RKO (cell line): ENCODE measurements at regions not wholly inside any gene's neighbourhood (a gene's known extent, or its start where the extent isn't known, plus 50 kb on each side); places are given as distances from the start of the nearest gene placed in this dataset.
"Not testable (repeated sequence)": the region's sequence is repeated elsewhere in the genome, so short reads cannot be mapped to it uniquely, and the experiment has no call there.

ENCODE experiments used
- DNase-seq: peaks from one replicate; pipeline ENCODE4 v3.0.0-alpha.2; 2016; ENCODE audit warnings: low spot score

GRCh38 chr2:228956701-228957474, 314.2 kb downstream of the PID1 start:
- no peak for DNase-seq

DNA sequence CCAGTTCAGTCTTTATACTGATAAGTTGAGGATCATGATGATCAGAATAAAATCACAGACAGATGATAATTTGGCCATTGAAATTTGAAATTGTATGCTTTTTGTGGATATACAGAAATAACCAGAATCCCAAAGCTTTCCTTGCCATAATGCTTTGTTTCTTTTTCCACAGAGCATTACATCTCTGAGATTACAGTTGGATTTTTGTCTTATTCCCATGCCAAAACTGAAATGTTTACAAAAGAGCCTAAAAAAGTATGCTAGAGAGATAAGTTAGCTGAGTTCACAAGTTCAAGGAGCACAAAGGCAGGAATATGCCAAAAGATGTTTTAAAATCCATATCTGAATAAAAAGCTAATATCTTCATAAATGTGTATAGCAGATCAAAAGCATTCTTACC, 321.3 kb downstream of the PID1 start:
- no peak for DNase-seq

DNA sequence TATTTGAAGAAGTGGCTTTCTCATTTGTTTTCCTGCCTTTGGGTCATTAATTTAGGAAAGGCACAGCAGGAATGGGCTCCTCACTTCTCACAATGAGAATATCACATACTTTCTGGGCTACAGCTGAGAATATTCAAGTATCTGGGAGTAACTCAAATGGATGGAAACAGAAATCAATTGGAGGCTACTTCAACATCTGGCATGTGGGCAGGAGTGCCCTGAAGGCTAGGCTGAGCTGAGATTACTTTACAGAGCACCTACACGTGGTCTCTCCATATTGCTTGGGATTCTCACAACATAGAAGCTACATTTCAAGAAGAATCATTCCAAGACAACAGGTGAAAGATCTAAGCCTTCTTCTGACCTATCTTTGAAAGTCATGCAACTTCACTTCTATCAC, 325.4 kb downstream of the PID1 start:
- DNase-seq = no peak

GRCh38 chr2:228942856-228943255, 328.2 kb downstream of the PID1 start:
- DNase-seq = no peak

DNA sequence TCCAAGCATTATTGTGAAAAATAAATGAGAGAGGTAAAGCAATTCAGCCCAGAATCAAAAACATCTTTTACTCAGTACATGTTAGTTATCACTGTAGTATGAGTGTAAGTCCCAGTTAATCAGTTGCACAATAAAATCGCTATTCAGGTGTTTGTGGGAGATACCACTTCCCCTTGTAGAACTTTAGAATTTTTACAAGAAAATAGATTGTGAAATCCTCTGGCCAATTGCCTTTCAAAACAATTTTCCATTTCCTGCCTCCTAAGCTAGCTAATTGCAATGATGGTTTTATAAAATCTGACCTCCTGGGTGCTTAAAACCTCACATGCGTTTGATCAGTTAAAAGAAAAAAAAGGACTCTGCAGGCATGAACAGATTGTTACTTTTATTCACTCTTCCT, 332.5 kb downstream of the PID1 start:
- no peak for DNase-seq

DNA sequence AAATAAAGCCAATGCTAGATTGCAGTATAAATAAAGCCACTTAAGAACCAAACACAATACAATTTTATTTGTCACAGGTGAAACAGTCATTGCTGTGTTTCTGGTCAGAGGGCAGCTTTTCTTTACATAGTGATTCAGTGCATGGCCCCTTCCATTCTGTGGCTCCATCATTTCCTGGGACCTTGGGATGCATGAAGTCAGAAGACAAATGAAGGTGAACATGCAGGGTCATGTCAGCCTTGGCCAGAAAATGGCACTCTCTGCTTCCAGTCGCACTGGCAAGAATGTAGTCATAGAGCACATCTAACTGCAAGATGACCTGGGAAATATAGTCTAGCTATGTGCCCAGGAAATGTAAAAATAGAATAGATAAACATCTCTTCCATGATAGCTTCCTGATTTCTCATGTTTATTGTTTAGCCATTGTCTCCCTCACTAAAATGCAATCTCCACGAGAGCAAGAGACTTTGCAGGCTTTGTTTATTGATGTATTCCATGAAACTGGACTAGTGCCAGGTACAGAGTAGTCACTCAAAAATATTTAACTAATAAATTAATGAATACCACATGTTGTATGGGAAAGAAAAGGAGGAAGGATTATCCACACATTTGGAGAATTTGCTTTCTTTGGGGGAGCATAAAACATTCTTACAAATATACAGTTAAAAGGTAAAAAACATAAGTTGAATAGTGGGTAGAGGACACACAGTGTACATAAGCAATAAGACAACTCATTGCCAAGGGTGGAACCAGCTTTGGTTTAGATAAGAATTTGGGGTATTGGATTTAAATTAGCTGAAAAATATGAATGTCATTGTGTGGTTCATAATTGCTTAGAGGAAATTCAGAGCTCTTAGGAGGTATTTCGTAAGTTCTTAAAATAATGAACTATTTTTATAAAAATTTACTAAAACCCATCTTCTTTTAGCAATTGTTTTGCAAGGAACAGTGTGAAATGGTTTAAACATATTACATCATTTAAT, 343.8 kb downstream of the PID1 start:
- DNase-seq = no peak

DNA sequence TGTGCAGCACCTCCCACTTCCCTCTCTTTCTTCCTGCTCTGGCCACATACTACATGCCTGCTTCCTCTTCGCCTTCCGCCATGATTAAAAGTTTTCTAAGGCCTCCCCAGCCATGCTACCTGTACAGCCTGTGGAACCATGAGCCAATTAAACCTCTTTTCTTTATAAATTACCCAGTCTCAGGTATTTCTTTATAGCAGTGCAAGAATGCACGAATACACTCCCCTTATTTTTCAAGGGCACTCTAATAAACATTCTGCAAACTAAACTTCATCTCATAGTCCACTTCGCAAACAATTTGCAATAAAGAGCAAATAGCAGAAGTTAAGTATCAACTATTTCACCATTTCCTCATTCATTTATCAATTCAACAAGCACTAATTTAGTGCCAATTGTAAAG, 351.3 kb downstream of the PID1 start:
- DNase-seq = no peak

DNA sequence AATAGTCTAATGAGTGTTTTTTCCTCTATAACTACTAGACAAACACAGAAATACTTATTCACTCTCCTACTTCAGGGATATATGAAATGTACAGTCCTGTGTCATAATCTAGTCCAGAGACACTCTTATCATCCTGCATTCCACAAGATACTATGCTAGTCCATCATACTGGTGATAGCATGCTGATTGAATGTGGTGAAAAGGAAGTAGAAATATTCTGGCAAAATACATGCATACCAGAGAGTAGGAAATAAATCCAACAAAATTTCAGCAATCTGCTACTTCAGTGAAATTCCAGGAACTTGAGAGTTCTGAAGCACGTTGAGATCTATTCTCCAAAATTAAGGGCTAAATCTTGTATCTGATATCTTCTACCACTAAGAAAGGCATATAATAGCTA, 353.9 kb downstream of the PID1 start:
- DNase-seq = no peak

- no peak for DNase-seq
Observed at GRCh38 chr2:228916416-228917090, 354.5 kb downstream of the PID1 start.

DNA sequence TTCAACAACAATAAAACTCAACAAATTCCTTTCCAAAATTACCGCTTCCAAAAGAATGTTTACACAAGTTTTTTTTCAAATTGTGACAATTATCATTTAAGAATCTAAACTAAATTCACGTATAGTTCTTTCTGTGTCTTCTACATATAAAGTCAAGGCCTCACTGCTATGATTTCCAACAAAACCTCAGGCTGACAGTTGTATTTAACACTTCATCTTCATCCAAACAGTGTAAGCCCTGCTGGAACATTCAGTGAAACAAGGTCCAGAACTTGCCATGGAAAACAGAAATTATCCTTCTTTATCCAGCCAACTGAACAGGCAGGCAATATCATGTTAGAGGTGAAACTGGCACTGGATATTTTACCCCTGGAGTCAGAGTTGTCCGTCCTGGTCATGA, 357.9 kb downstream of the PID1 start:
- DNase-seq = no peak

GRCh38 chr2:228910872-228911271, 360.2 kb downstream of the PID1 start:
- not testable (repeated sequence) for DNase-seq

DNA sequence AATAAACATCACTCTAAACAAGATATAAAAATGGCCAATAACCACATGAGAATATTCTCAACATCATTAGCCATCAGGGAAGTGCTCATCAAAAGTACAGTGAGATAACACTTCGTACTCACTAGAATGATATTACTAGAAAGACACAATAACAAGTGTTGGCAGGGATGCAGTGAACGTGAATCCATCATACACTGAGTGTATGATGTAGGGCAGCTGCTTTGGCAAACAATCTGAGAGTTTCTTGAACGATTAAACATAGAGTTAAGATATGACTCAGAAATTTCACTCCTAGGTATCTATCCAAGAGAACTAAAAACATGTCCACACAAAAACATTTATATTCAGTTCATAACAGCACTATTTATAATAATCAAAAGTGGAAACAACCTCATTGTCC, 368.9 kb downstream of the PID1 start:
- no peak for DNase-seq

- no peak for DNase-seq
Observed at GRCh38 chr2:228901531-228901930, 369.6 kb downstream of the PID1 start.

GRCh38 chr2:228878138-228878537, 392.9 kb downstream of the PID1 start:
- no peak for DNase-seq

DNA sequence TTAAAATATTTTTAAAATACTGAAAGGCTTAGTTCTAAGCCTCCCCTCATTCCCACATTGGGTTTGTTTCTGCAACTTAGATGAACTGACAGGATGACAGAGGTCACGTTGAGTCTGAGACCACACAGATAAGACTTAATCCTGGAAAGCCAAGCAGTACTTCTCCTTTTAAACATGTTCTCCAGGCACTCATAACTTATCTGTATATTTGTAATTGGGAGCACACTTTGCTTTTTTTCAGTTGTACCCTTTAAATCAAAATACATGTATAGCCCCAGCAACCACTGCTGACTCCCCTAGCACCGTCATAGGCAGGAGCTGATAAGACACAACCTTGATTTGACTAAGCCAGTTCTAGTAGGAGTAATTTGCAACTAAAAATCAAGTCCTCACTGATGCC, 394.8 kb downstream of the PID1 start:
- DNase-seq = no peak

- DNase-seq = no peak
Observed at GRCh38 chr2:228875152-228875900, 395.8 kb downstream of the PID1 start.

GRCh38 chr2:228871012-228871411, 400.1 kb downstream of the PID1 start:
- DNase-seq = no peak

- DNase-seq = no peak
Observed at GRCh38 chr2:228869636-228870264, 401.3 kb downstream of the PID1 start.

DNA sequence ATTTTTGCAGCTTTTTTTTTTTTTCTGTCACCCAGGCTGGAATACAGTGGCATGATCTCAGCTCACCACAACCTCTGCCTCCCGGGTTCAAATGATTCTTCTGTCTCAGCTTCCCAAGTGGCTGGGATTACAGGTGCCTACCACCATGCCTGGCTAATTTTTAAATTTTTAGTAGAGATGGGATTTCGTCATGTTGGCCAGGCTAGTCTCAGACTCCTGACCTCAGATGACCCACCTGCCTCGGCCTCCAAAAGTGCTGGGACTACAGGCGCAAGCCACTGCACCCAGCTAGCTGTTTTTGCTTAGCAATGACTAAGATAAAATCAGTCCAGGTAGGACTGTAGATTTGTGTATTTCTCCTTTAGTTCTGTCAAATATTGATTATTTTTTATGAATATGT, 403.7 kb downstream of the PID1 start:
- DNase-seq = no peak

GRCh38 chr2:228866781-228867180, 404.3 kb downstream of the PID1 start:
- DNase-seq = no peak

DNA sequence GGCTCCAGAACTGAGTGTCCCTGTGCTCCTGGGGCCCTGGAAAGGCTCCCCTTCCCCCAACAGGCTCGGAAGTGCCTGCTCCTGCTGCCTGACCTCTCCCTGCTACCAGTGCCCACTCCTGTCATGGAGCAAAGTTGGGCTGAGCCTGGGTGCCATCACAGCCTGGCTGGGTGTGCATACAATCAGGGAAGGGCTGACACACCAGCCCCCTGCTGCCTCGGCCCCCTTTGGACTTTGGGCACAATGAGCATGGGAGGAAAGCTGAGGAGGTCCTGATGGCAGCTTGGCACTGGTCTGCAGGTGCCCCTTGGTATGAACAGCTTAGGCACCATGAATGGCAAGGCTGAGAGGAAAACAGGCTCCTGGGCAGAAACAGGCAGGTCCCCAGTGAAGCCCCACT, 405.0 kb downstream of the PID1 start:
- no peak for DNase-seq
